ENCODE measurements at regions not wholly inside any gene's neighbourhood (a gene's known extent, or its start where the extent isn't known, plus 50 kb on each side); places are given as distances from the start of the nearest gene placed in this dataset.
"Not testable (repeated sequence)": the region's sequence is repeated elsewhere in the genome, so short reads cannot be mapped to it uniquely, and the experiment has no call there.

DNA sequence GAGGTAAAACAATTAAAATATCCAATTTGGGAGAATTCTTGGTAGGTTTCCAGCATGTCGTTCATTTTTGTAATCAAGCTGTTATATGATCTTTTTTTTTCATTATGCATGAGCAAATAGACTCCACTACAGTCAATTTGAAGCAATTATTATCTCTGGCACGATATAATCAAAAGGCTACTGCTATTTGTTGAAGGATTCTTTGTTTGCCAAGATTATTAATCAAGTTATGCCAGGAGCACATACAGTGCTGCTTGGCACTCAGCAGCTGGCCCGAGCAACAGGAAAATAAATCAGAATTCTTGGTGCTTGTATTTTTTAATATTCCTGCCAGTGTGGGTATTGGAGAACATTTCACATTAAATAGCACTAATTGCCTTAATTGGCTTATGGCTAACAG, 279.5 kb downstream of the RND3 start:
- intact Hi-C loops (cut with DNase I; ENCODE audit: low total_unique reads), result no loop called here
- no peak for DNase-seq (ENCODE audit: low spot score in 2 of 2)
- H3K4me3 ChIP-seq (ENCODE audit: low read depth, poor library complexity, severe bottlenecking), result no peak overlapping the region
- 14 to 24% methylated on average over 3 of the region's 3 CpGs for WGBS, 2 donors
- TF ChIP-seq, protein P1, sequence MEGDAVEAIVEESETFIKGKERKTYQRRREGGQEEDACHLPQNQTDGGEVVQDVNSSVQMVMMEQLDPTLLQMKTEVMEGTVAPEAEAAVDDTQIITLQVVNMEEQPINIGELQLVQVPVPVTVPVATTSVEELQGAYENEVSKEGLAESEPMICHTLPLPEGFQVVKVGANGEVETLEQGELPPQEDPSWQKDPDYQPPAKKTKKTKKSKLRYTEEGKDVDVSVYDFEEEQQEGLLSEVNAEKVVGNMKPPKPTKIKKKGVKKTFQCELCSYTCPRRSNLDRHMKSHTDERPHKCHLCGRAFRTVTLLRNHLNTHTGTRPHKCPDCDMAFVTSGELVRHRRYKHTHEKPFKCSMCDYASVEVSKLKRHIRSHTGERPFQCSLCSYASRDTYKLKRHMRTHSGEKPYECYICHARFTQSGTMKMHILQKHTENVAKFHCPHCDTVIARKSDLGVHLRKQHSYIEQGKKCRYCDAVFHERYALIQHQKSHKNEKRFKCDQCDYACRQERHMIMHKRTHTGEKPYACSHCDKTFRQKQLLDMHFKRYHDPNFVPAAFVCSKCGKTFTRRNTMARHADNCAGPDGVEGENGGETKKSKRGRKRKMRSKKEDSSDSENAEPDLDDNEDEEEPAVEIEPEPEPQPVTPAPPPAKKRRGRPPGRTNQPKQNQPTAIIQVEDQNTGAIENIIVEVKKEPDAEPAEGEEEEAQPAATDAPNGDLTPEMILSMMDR (IDR thresholded peaks at IDR 0.05), result no peak
- TF ChIP-seq POLR2A (IDR thresholded peaks at IDR 0.05), result no peak

- DNase-seq (ENCODE audit: low spot score in 2 of 2), result no peak
Observed at GRCh38 chr2:150204451-150204850, 283.0 kb downstream of the RND3 start.

GRCh38 chr2:150194816-150195215, 292.7 kb downstream of the RND3 start:
- 86 to 95% methylated on average over 1 of the region's 1 CpG for WGBS, 2 donors
- H3K4me3 ChIP-seq (ENCODE audit: low read depth, poor library complexity, severe bottlenecking); DNase-seq (ENCODE audit: low spot score in 2 of 2); intact Hi-C loops (cut with DNase I; ENCODE audit: low total_unique reads): not testable (repeated sequence)

More at GRCh38 chr2:150204451-150204850, 283.0 kb downstream of the RND3 start:
- no peak for TF ChIP-seq POLR2A (IDR thresholded peaks at IDR 0.05)
- TF ChIP-seq, protein P1 (IDR thresholded peaks at IDR 0.05), result no peak
- intact Hi-C loops (cut with DNase I; ENCODE audit: low total_unique reads), result no loop called here
- no peak overlapping the region for H3K4me3 ChIP-seq (ENCODE audit: low read depth, poor library complexity, severe bottlenecking)
- WGBS, 2 donors, result 53 to 71% methylated on average over 3 of the region's 3 CpGs

- H3K4me3 ChIP-seq (ENCODE audit: low read depth, poor library complexity, severe bottlenecking), result no peak overlapping the region
- TF ChIP-seq, protein P1 (IDR thresholded peaks at IDR 0.05), result no peak
- TF ChIP-seq POLR2A (IDR thresholded peaks at IDR 0.05), result no peak
- WGBS, 2 donors, result 94 to 99% methylated on average over 6 of the region's 6 CpGs
- DNase-seq (ENCODE audit: low spot score in 2 of 2), result no peak
- intact Hi-C loops (cut with DNase I; ENCODE audit: low total_unique reads), result no loop called here
Observed at GRCh38 chr2:150192701-150193100, 294.8 kb downstream of the RND3 start.

GRCh38 chr2:150191349-150191748, 296.1 kb downstream of the RND3 start:
- 63 to 65% methylated on average over 4 of the region's 4 CpGs for WGBS, 2 donors
- no peak for TF ChIP-seq POLR2A (IDR thresholded peaks at IDR 0.05)
- TF ChIP-seq, protein P1 (IDR thresholded peaks at IDR 0.05), result no peak
- no peak overlapping the region for H3K4me3 ChIP-seq (ENCODE audit: low read depth, poor library complexity, severe bottlenecking)
- no peak for DNase-seq (ENCODE audit: low spot score in 2 of 2)
- intact Hi-C loops (cut with DNase I; ENCODE audit: low total_unique reads), result no loop called here

DNA sequence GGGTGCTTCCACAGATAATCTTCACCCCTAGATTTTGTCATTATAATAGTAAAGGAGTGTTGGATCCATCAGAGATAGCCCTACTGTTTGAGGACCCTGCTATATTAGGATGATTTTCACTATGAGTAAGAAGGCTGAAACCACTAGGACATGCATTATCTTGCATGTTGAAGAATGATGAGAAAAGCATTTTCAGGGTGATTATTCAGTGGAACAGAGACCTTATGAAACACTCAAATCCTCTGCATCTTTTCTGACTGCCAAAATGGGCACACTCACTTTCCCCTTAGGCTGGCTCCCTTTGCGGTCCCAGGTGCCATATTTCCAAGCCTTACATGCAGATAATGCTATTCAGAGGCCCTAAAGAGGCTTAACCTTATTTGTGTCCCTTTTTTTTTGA, 296.9 kb downstream of the RND3 start:
- 88 to 90% methylated on average over 1 of the region's 1 CpG for WGBS, 2 donors
- no peak overlapping the region for H3K4me3 ChIP-seq (ENCODE audit: low read depth, poor library complexity, severe bottlenecking)
- DNase-seq (ENCODE audit: low spot score in 2 of 2), result no peak
- TF ChIP-seq POLR2A (IDR thresholded peaks at IDR 0.05), result no peak
- TF ChIP-seq, protein P1 (IDR thresholded peaks at IDR 0.05), result no peak
- intact Hi-C loops (cut with DNase I; ENCODE audit: low total_unique reads), result no loop called here

Data from lower leg skin (tissue), 4 donors.